T-helper 2 cell (primary cell): ENCODE measurements at regions not wholly inside any gene's neighbourhood (a gene's known extent, or its start where the extent isn't known, plus 50 kb on each side); places are given as distances from the start of the nearest gene placed in this dataset.
"Not testable (repeated sequence)": the region's sequence is repeated elsewhere in the genome, so short reads cannot be mapped to it uniquely, and the experiment has no call there.

Experiments
- DNase-seq, 5 experiments: peaks; one replicate each; pipeline versions ENCODE4 v3.0.0 to v3.0.0-alpha.2; 2012 to 2022

- no peak for DNase-seq
Measured at GRCh38 chr13:43946281-43946680, 66.6 kb downstream of the LACC1 start.

GRCh38 chr13:43947897-43948458, 68.3 kb downstream of the LACC1 start:
- DNase-seq: no peak

- no peak for DNase-seq
Measured at GRCh38 chr13:43953370-43953769, 73.7 kb downstream of the LACC1 start.

GRCh38 chr13:43956975-43957374, 77.3 kb downstream of the LACC1 start:
- not testable (repeated sequence) for DNase-seq

- no peak for DNase-seq
Measured at GRCh38 chr13:43959291-43959690, 79.6 kb downstream of the LACC1 start.

- no peak for DNase-seq
Measured at GRCh38 chr13:43961909-43962308, 82.2 kb downstream of the LACC1 start.

GRCh38 chr13:43963726-43964125, 84.0 kb downstream of the LACC1 start:
- peak in 1 of 5 experiments; percentile 1 for DNase-seq

- no peak for DNase-seq
Measured at GRCh38 chr13:43964698-43965458, 85.2 kb downstream of the LACC1 start.

GRCh38 chr13:43965459-43965845, 85.7 kb downstream of the LACC1 start:
- DNase-seq: no peak

GRCh38 chr13:43968251-43968942, 88.7 kb downstream of the LACC1 start:
- not testable (repeated sequence) for DNase-seq

- not testable (repeated sequence) for DNase-seq
Measured at GRCh38 chr13:43968943-43969690, 89.4 kb downstream of the LACC1 start.

GRCh38 chr13:43969919-43970318, 90.2 kb downstream of the LACC1 start:
- DNase-seq: not testable (repeated sequence)

- not testable (repeated sequence) for DNase-seq
Measured at GRCh38 chr13:43970520-43971242, 91.0 kb downstream of the LACC1 start.

GRCh38 chr13:43971324-43971723, 91.6 kb downstream of the LACC1 start:
- not testable (repeated sequence) for DNase-seq

- no peak for DNase-seq
Measured at GRCh38 chr13:43977911-43978310, 98.2 kb downstream of the LACC1 start.

GRCh38 chr13:43978688-43979087, 99.0 kb downstream of the LACC1 start:
- DNase-seq: no peak

- DNase-seq: no peak
Measured at GRCh38 chr13:43979492-43979891, 99.8 kb downstream of the LACC1 start.

- DNase-seq: no peak
Measured at GRCh38 chr13:43980587-43980986, 100.9 kb downstream of the LACC1 start.

- no peak for DNase-seq
Measured at GRCh38 chr13:43981091-43981490, 101.4 kb downstream of the LACC1 start.

- no peak for DNase-seq
Measured at GRCh38 chr13:43981512-43982301, 102.0 kb downstream of the LACC1 start.

- no peak for DNase-seq
Measured at GRCh38 chr13:43983373-43983772, 103.7 kb downstream of the LACC1 start.

- no peak for DNase-seq
Measured at GRCh38 chr13:43984292-43984691, 104.6 kb downstream of the LACC1 start.
